CD14-positive monocyte (primary cell): ENCODE measurements at regions not wholly inside any gene's neighbourhood (a gene's known extent, or its start where the extent isn't known, plus 50 kb on each side); places are given as distances from the start of the nearest gene placed in this dataset.

Source experiments
- DNase-seq, 3 donors: peaks; one replicate each; pipeline ENCODE4 v3.0.0-alpha.2; 2011 to 2022
- H2AFZ ChIP-seq: 2 replicates; pipeline ENCODE4 v1.6.0; 2012; ENCODE audit warnings: mild to moderate bottlenecking, low read depth, low read length, inconsistent platforms; ENCODE audit not compliant: insufficient read depth, poor library complexity, severe bottlenecking
- H3K27ac ChIP-seq, 2 donors: 1 replicate in 1 of 2; 2 replicates in 1 of 2; pipeline ENCODE4 v1.5.1; 2012 to 2013; ENCODE audit warnings: low read length in 2 of 2, control low read depth in 1 of 2, inconsistent platforms in 1 of 2, low read depth in 1 of 2, mild to moderate bottlenecking in 1 of 2
- H3K27me3 ChIP-seq, 2 donors: one replicate each; pipeline versions ENCODE4 v1.6.0 to v1.6.1; 2011 to 2013; ENCODE audit warnings: low read length in 2 of 2; ENCODE audit not compliant: control insufficient read depth in 2 of 2, insufficient read depth in 2 of 2
- H3K36me3 ChIP-seq, 2 donors: replicated peaks in 1 of 2; 1 replicate in 1 of 2; 2 replicates in 1 of 2; pipeline versions ENCODE4 v1.5.1 to v1.6.1; 2012 to 2013; ENCODE audit warnings: low read length in 2 of 2, control low read depth in 1 of 2, inconsistent platforms in 1 of 2, mild to moderate bottlenecking in 1 of 2; ENCODE audit not compliant: insufficient read depth in 2 of 2, control insufficient read depth in 1 of 2
- H3K4me1 ChIP-seq, 2 donors: 1 replicate in 1 of 2; 2 replicates in 1 of 2; pipeline versions ENCODE4 v1.5.1 to v1.6.1; 2012 to 2013; ENCODE audit warnings: low read length in 2 of 2, control low read depth in 1 of 2, inconsistent platforms in 1 of 2, mild to moderate bottlenecking in 1 of 2, moderate library complexity in 1 of 2; ENCODE audit not compliant: insufficient read depth in 2 of 2, control insufficient read depth in 1 of 2
- H3K4me2 ChIP-seq: replicated peaks from 2 replicates; pipeline ENCODE3; 2012; ENCODE audit warnings: low read length, moderate library complexity, mild to moderate bottlenecking; ENCODE audit not compliant: poor library complexity, severe bottlenecking; ENCODE audit errors: extremely low read depth
- H3K4me3 ChIP-seq, 3 experiments: fragments of 200-600 bp in 1 of 3; sonication (generic) in 1 of 3; replicated peaks in 1 of 3; 1 replicate in 2 of 3; 2 replicates in 1 of 3; pipeline ENCODE4 v1.5.1; 2011 to 2013; ENCODE audit warnings: low read length in 3 of 3, mild to moderate bottlenecking in 3 of 3, control low read depth in 2 of 3, low read depth in 2 of 3, inconsistent platforms in 1 of 3, moderate library complexity in 1 of 3
- H3K79me2 ChIP-seq: 2 replicates; pipeline ENCODE4 v1.6.0; 2012; ENCODE audit warnings: mild to moderate bottlenecking, control low read depth, inconsistent platforms, low read length, moderate library complexity; ENCODE audit not compliant: insufficient read depth
- H3K9ac ChIP-seq: 2 replicates; pipeline ENCODE4 v1.6.0; 2017; ENCODE audit warnings: low read length, mild to moderate bottlenecking; ENCODE audit not compliant: insufficient read depth, poor library complexity, severe bottlenecking
- H3K9me3 ChIP-seq, 2 donors: replicated peaks in 1 of 2; 1 replicate in 1 of 2; 2 replicates in 1 of 2; pipeline versions ENCODE4 v1.5.1 to v1.6.1; 2012 to 2013; ENCODE audit warnings: low read length in 2 of 2, control low read depth in 1 of 2; ENCODE audit not compliant: control insufficient read depth in 1 of 2, insufficient read depth in 1 of 2
- H4K20me1 ChIP-seq: 2 replicates; pipeline ENCODE4 v1.6.0; 2012; ENCODE audit warnings: mild to moderate bottlenecking, low read length, control low read depth, moderate library complexity; ENCODE audit not compliant: insufficient read depth
- H3K27ac Mint-ChIP-seq, 7 donors: one replicate each; pipeline ENCODE4 v1.8.0; 2020; ENCODE audit warnings: mild to moderate bottlenecking in 7 of 7, mixed read lengths in 7 of 7, moderate library complexity in 6 of 7, inconsistent platforms in 2 of 7
- H3K27me3 Mint-ChIP-seq, 3 donors: one replicate each; pipeline ENCODE4 v1.8.0; 2021 to 2022; ENCODE audit warnings: low read depth in 3 of 3, mild to moderate bottlenecking in 3 of 3, mixed read lengths in 3 of 3, moderate library complexity in 3 of 3, inconsistent platforms in 1 of 3
- H3K36me3 Mint-ChIP-seq, 2 donors: one replicate each; pipeline ENCODE4 v1.8.0; 2020; ENCODE audit warnings: mixed read lengths in 2 of 2, inconsistent platforms in 1 of 2, mild to moderate bottlenecking in 1 of 2
- H3K4me1 Mint-ChIP-seq: one replicate; pipeline ENCODE4 v1.8.0; 2020; ENCODE audit warnings: mild to moderate bottlenecking, mixed read lengths
- H3K4me3 Mint-ChIP-seq, 2 donors: one replicate each; pipeline ENCODE4 v1.8.0; 2020; ENCODE audit warnings: mild to moderate bottlenecking in 2 of 2, mixed read lengths in 2 of 2, moderate library complexity in 1 of 2
- H3K9me3 Mint-ChIP-seq, 7 donors: one replicate each; pipeline ENCODE4 v1.8.0; 2020 to 2022; ENCODE audit warnings: mixed read lengths in 7 of 7, mild to moderate bottlenecking in 6 of 7, moderate library complexity in 6 of 7, inconsistent platforms in 2 of 7
- WGBS: methylation state at CpG from one replicate; pipeline ENCODE4 v1.1.5; 2013; ENCODE audit warnings: missing lambda C conversion rate; ENCODE audit not compliant: insufficient coverage; 5-methylcytosine and 5-hydroxymethylcytosine counted together
- intact Hi-C, 2 donors: fragments of 100-400 bp; cut with micrococcal nuclease; formaldehyde crosslinking; loops; one replicate each; pipeline versions ENCODE4 v1.15.0 to v1.15.1; 2023
- TF ChIP-seq, protein P1 (sequence below): fragments of 200-600 bp; IDR thresholded peaks from one replicate; pipeline ENCODE4 v1.8.0; 2022; ENCODE audit warnings: antibody characterized with exemption, mild to moderate bottlenecking

DNA sequence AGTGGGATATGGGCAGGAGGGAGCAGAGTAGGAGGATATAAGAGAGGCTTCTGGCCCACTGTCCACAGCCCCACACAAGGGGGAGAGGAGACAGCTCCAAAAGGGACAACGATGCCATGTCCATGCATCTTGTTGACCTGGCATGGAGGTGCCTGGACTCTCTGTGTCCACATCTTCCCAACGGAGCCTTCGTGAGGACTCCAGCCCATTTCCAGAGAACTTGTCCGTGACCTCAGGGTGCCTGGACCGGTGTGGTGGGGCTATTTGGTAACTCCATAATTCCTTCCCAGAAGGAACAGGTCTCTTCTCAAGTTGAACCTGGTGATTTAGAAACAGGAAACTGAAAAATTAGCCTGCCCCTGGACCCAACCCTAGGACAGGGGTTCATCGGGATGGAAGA is 133.9 kb downstream of the CYP26B1 start:
- H3K9me3 ChIP-seq, result no peaks in the 10 kb centered on the region
- no peaks in the 10 kb centered on the region for H3K4me1 ChIP-seq
- TF ChIP-seq, protein P1, sequence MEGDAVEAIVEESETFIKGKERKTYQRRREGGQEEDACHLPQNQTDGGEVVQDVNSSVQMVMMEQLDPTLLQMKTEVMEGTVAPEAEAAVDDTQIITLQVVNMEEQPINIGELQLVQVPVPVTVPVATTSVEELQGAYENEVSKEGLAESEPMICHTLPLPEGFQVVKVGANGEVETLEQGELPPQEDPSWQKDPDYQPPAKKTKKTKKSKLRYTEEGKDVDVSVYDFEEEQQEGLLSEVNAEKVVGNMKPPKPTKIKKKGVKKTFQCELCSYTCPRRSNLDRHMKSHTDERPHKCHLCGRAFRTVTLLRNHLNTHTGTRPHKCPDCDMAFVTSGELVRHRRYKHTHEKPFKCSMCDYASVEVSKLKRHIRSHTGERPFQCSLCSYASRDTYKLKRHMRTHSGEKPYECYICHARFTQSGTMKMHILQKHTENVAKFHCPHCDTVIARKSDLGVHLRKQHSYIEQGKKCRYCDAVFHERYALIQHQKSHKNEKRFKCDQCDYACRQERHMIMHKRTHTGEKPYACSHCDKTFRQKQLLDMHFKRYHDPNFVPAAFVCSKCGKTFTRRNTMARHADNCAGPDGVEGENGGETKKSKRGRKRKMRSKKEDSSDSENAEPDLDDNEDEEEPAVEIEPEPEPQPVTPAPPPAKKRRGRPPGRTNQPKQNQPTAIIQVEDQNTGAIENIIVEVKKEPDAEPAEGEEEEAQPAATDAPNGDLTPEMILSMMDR, result no peak
- Mint-ChIP-seq H3K27ac (no peak overlapping the region), H3K4me3 (no peak overlapping the region), H3K4me1 (no peaks in the 10 kb centered on the region), H3K9me3 (peaks cover 0 to 2% (median 0%) of the 10 kb centered on the region in 7 donors), H3K36me3 (no peaks in the 10 kb centered on the region), H3K27me3 (peaks cover 0 to 5% (median 2%) of the 10 kb centered on the region in 3 donors)
- no peak overlapping the region for H3K4me2 ChIP-seq
- H3K79me2 ChIP-seq, result no peaks in the 10 kb centered on the region
- no peak overlapping the region for H3K9ac ChIP-seq
- H3K36me3 ChIP-seq, result no peaks in the 10 kb centered on the region
- DNase-seq, result no peak
- no peaks in the 10 kb centered on the region for H3K27me3 ChIP-seq
- H3K4me3 ChIP-seq, result no peak overlapping the region
- no peaks in the 10 kb centered on the region for H4K20me1 ChIP-seq
- 100% methylated on average over 6 of the region's 6 CpGs for WGBS
- no peak overlapping the region for H3K27ac ChIP-seq
- no peak overlapping the region for H2AFZ ChIP-seq
- intact Hi-C loops, result no loop called here

DNA sequence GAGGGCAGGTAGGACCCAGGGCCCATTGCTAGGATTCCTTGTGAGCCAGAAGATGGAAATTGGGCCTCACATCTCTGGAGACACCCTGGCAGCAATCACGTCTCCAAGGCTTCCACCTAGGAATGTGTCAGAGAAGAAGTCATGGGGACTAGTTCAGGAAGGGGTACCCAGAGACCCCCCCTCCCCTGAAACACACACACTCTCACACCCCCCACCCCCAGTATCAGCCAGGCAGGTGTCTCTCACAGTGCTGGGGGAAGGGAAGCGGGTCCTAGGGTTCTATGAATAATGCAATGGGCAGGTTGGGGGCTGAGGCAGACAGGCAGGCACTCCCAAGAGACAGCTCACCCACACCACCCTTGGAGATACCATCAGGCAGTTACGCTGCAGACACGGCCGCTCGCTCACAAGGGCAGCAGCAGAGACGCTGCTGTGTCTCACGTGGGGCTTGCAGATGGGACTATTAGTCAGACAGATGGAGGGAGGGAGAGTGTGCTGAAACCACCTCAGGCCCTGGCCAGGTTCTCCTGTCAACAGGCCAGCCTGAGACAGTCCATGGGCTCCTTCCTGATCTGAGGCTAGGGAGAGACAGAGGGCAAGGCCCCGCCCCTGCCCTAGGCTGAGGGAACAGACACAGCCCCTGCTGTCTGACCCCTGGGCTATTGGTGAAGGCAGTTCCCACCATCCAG is 134.6 kb downstream of the CYP26B1 start:
- H3K4me1 Mint-ChIP-seq, result no peaks in the 10 kb centered on the region
- peaks cover 0 to 2% (median 0%) of the 10 kb centered on the region in 7 donors for H3K9me3 Mint-ChIP-seq
- H3K4me1 ChIP-seq, result no peaks in the 10 kb centered on the region
- H3K27ac ChIP-seq, result no peak overlapping the region
- no peaks in the 10 kb centered on the region for H3K27me3 ChIP-seq
- H3K9me3 ChIP-seq, result no peaks in the 10 kb centered on the region
- H3K4me2 ChIP-seq, result no peak overlapping the region
- no peak overlapping the region for H3K4me3 ChIP-seq
- WGBS, result 82% methylated on average over 6 of the region's 9 CpGs
- no peak overlapping the region for H3K27ac Mint-ChIP-seq
- H2AFZ ChIP-seq, result no peak overlapping the region
- H3K9ac ChIP-seq, result no peak overlapping the region
- H4K20me1 ChIP-seq, result no peaks in the 10 kb centered on the region
- H3K4me3 Mint-ChIP-seq, result no peak overlapping the region
- H3K36me3 ChIP-seq, result no peaks in the 10 kb centered on the region
- peaks cover 0 to 5% (median 2%) of the 10 kb centered on the region in 3 donors for H3K27me3 Mint-ChIP-seq
- intact Hi-C loops, result no loop called here
- TF ChIP-seq, protein P1, result no peak
- no peak for DNase-seq
- no peaks in the 10 kb centered on the region for H3K36me3 Mint-ChIP-seq
- H3K79me2 ChIP-seq, result no peaks in the 10 kb centered on the region
